Peyer's patch (tissue), 4 donors: ENCODE measurements at regions not wholly inside any gene's neighbourhood (a gene's known extent, or its start where the extent isn't known, plus 50 kb on each side); places are given as distances from the start of the nearest gene placed in this dataset.

Experiments
- DNase-seq, 3 donors: peaks; one replicate each; pipeline ENCODE4 v3.0.0-alpha.2; 2017 to 2019
- H3K27ac ChIP-seq, 4 donors: fragments of 200-600 bp; sonication (generic); one replicate each; pipeline ENCODE4 v1.5.1; 2016 to 2019
- H3K27me3 ChIP-seq, 2 donors: fragments of 200-600 bp; sonication (generic); one replicate each; pipeline ENCODE4 v1.5.1; 2019
- H3K36me3 ChIP-seq, 3 donors: fragments of 200-600 bp; sonication (generic); one replicate each; pipeline ENCODE4 v1.5.1; 2016 to 2019
- H3K4me1 ChIP-seq, 4 donors: fragments of 200-600 bp; sonication (generic); one replicate each; pipeline ENCODE4 v1.5.1; 2016 to 2019
- H3K4me3 ChIP-seq, 4 donors: fragments of 200-600 bp; sonication (generic); 1 replicate in 3 of 4; 2 replicates in 1 of 4; pipeline ENCODE4 v1.5.1; 2016 to 2019; ENCODE audit warnings: mild to moderate bottlenecking in 1 of 4
- H3K9me3 ChIP-seq, 4 donors: fragments of 200-600 bp; sonication (generic); one replicate each; pipeline ENCODE4 v1.5.1; 2016 to 2019; ENCODE audit warnings: mild to moderate bottlenecking in 1 of 4
- POLR2A ChIP-seq, 2 donors: fragments of 450-650 bp; IDR thresholded peaks; one replicate each; pipeline ENCODE4 v1.5.1; 2017; ENCODE audit warnings: antibody characterized with exemption in 2 of 2, mild to moderate bottlenecking in 2 of 2, moderate library complexity in 2 of 2
- TF ChIP-seq, protein P1 (sequence below), 6 experiments: fragments of 450-650 bp in 4 of 6; fragments of 200-600 bp in 2 of 6; sonication (generic) in 1 of 6; IDR thresholded peaks; one replicate each; pipeline ENCODE4 v1.5.1; 2017 to 2019; ENCODE audit warnings: antibody characterized with exemption in 6 of 6, mild to moderate bottlenecking in 3 of 6, moderate library complexity in 1 of 6

DNA sequence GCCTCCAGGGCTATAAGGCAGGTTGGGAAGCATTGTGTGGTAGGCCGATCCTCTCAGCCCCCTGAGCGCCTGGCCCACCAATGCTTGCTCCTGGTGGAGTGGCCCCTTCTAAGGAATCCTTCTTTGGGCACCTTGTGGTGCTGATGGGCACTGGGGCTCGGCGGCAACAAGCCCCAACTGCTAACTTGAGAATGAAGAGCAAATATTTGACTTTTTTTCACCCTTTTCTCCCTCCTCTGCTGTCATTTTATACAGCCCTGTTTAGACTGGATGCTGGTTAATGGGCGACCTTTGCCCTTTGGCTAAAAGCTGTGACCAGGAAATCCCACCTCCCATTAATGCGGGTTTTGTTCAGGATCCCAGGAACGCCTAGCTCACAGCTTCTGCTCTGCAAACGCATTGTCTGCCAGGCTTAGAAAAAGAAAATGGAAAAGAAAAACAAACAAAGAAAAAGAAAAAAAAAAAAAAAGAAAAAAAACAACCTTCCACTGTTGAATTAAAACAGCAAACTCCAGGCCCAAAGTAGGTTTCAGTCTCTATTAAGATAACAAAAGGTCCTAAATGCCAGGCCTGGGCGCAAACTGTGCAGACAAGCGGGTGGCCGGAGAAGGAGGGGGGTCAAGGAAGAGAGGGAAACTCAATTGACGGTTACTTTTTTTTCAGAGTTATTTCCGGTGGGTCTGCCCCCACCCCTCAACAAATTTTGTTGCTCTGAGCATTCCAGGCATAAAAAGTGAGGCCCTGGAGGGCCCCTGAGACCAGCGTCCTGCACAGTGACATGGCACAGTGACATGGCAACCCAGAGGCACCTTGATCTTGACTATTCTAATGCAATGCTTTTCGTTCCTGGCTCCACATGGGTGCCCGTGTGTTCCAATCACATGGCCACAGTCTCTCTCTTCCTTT, 301.4 kb downstream of the MAF start:
- Histone ChIP-seq H3K27ac (no peak overlapping the region), H3K36me3 (no peaks in the 10 kb centered on the region), H3K9me3 (no peaks in the 10 kb centered on the region), H3K4me1 (peaks cover 0 to 3% (median 0%) of the 10 kb centered on the region in 4 donors), H3K27me3 (no peaks in the 10 kb centered on the region), H3K4me3 (no peak overlapping the region)
- no peak for DNase-seq
- TF ChIP-seq, protein P1, sequence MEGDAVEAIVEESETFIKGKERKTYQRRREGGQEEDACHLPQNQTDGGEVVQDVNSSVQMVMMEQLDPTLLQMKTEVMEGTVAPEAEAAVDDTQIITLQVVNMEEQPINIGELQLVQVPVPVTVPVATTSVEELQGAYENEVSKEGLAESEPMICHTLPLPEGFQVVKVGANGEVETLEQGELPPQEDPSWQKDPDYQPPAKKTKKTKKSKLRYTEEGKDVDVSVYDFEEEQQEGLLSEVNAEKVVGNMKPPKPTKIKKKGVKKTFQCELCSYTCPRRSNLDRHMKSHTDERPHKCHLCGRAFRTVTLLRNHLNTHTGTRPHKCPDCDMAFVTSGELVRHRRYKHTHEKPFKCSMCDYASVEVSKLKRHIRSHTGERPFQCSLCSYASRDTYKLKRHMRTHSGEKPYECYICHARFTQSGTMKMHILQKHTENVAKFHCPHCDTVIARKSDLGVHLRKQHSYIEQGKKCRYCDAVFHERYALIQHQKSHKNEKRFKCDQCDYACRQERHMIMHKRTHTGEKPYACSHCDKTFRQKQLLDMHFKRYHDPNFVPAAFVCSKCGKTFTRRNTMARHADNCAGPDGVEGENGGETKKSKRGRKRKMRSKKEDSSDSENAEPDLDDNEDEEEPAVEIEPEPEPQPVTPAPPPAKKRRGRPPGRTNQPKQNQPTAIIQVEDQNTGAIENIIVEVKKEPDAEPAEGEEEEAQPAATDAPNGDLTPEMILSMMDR (IDR thresholded peaks at IDR 0.05), result no peak
- no peak for TF ChIP-seq POLR2A (IDR thresholded peaks at IDR 0.05)

GRCh38 chr16:79298476-79298875, 302.1 kb downstream of the MAF start:
- DNase-seq, result no peak
- no peaks in the 10 kb centered on the region for H3K9me3 ChIP-seq
- H3K27me3 ChIP-seq, result no peaks in the 10 kb centered on the region
- H3K27ac ChIP-seq, result no peak overlapping the region
- no peaks in the 10 kb centered on the region for H3K36me3 ChIP-seq
- no peak overlapping the region for H3K4me3 ChIP-seq
- no peak for TF ChIP-seq POLR2A (IDR thresholded peaks at IDR 0.05)
- TF ChIP-seq, protein P1 (IDR thresholded peaks at IDR 0.05), result no peak
- peaks cover 0 to 9% (median 0%) of the 10 kb centered on the region in 4 donors for H3K4me1 ChIP-seq

DNA sequence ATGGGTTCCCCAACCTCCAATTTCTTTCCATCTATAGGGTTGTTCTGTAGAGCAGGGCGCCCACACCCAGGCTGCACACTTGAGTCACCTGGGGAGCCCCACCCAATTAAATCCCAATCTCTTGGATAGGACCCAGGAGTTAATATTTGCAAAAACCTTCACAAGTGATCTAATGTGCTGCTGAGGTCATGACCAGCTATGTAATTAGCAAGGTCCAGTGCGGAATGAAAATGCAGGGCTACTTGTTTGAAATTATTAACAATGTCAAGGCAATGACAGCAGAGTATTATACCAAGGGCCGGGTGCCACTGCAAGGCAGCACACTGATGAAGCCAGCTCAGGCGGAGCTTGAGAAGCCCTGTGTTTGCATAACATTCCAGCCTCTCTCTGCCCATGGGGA, 302.7 kb downstream of the MAF start:
- Histone ChIP-seq H3K4me3 (no peak overlapping the region), H3K36me3 (no peaks in the 10 kb centered on the region), H3K27me3 (no peaks in the 10 kb centered on the region), H3K4me1 (peaks cover 0 to 9% (median 0%) of the 10 kb centered on the region in 4 donors), H3K9me3 (no peaks in the 10 kb centered on the region), H3K27ac (no peak overlapping the region)
- TF ChIP-seq POLR2A (IDR thresholded peaks at IDR 0.05), result no peak
- TF ChIP-seq, protein P1 (IDR thresholded peaks at IDR 0.05), result no peak
- DNase-seq, result no peak

- no peak for DNase-seq
- no peaks in the 10 kb centered on the region for H3K36me3 ChIP-seq
- H3K4me1 ChIP-seq, result peaks cover 0 to 9% (median 0%) of the 10 kb centered on the region in 4 donors
- no peaks in the 10 kb centered on the region for H3K27me3 ChIP-seq
- H3K27ac ChIP-seq, result no peak overlapping the region
- H3K4me3 ChIP-seq, result no peak overlapping the region
- H3K9me3 ChIP-seq, result no peaks in the 10 kb centered on the region
- TF ChIP-seq, protein P1 (IDR thresholded peaks at IDR 0.05), result no peak
- TF ChIP-seq POLR2A (IDR thresholded peaks at IDR 0.05), result no peak
Measured at GRCh38 chr16:79297296-79297695, 303.2 kb downstream of the MAF start.

- no peak overlapping the region for H3K27ac ChIP-seq
- no peaks in the 10 kb centered on the region for H3K36me3 ChIP-seq
- no peak overlapping the region for H3K4me3 ChIP-seq
- TF ChIP-seq POLR2A (IDR thresholded peaks at IDR 0.05), result no peak
- TF ChIP-seq, protein P1 (IDR thresholded peaks at IDR 0.05), result no peak
- H3K4me1 ChIP-seq, result peaks cover 0 to 9% (median 0%) of the 10 kb centered on the region in 4 donors
- no peaks in the 10 kb centered on the region for H3K27me3 ChIP-seq
- DNase-seq, result no peak
- no peaks in the 10 kb centered on the region for H3K9me3 ChIP-seq
Measured at GRCh38 chr16:79296491-79296890, 304.0 kb downstream of the MAF start.
